Smooth muscle cell (in vitro differentiated cells): ENCODE measurements at regions not wholly inside any gene's neighbourhood (a gene's known extent, or its start where the extent isn't known, plus 50 kb on each side); places are given as distances from the start of the nearest gene placed in this dataset.
"Not testable (repeated sequence)": the region's sequence is repeated elsewhere in the genome, so short reads cannot be mapped to it uniquely, and the experiment has no call there.

Experiments
- DNase-seq: peaks from one replicate; lab custom pipeline; 2025; ENCODE audit not compliant: unreplicated experiment; lab: John Stamatoyannopoulos, UW
- H2AFZ ChIP-seq: fragments of 200-600 bp; sonication (generic); 2 replicates; pipeline ENCODE4 v1.6.0; 2016; ENCODE audit warnings: antibody characterized with exemption, low read depth, mild to moderate bottlenecking
- H3F3A ChIP-seq: fragments of 200-600 bp; sonication (generic); 2 replicates; pipeline ENCODE4 v1.6.0; 2017; ENCODE audit warnings: antibody characterized with exemption, low read depth
- H3K27ac ChIP-seq: fragments of 200-600 bp; sonication (generic); 2 replicates; pipeline ENCODE4 v1.5.1; 2016; ENCODE audit warnings: low read depth, mild to moderate bottlenecking
- H3K27me3 ChIP-seq: fragments of 200-600 bp; sonication (generic); 2 replicates; pipeline ENCODE4 v1.6.1; 2016; ENCODE audit warnings: low read depth, mild to moderate bottlenecking
- H3K36me3 ChIP-seq: fragments of 200-600 bp; sonication (generic); 2 replicates; pipeline ENCODE4 v1.5.1; 2016; ENCODE audit warnings: low read depth
- H3K4me1 ChIP-seq: fragments of 200-600 bp; sonication (generic); 2 replicates; pipeline ENCODE4 v1.5.1; 2016; ENCODE audit warnings: low read depth
- H3K4me2 ChIP-seq: fragments of 200-600 bp; sonication (generic); 2 replicates; pipeline ENCODE4 v1.6.0; 2016; ENCODE audit warnings: mild to moderate bottlenecking
- H3K4me3 ChIP-seq: fragments of 200-600 bp; sonication (generic); 2 replicates; pipeline ENCODE4 v1.5.1; 2016; ENCODE audit warnings: mild to moderate bottlenecking
- H3K79me2 ChIP-seq: fragments of 200-600 bp; sonication (generic); 2 replicates; pipeline ENCODE4 v1.6.0; 2016; ENCODE audit warnings: low read depth, mild to moderate bottlenecking
- H3K9ac ChIP-seq: fragments of 200-600 bp; sonication (generic); 2 replicates; pipeline ENCODE4 v1.6.0; 2016; ENCODE audit warnings: low read depth
- H3K9me3 ChIP-seq: fragments of 200-600 bp; sonication (generic); replicated peaks from 2 replicates; pipeline ENCODE4 v1.5.1; 2016; ENCODE audit warnings: low read depth
- H4K20me1 ChIP-seq: fragments of 200-600 bp; sonication (generic); 2 replicates; pipeline ENCODE4 v1.6.0; 2016; ENCODE audit warnings: low read depth
- WGBS: methylation state at CpG from one replicate; pipeline ENCODE4 v1.1.7; 2016; ENCODE audit warnings: low lambda C conversion rate; 5-methylcytosine and 5-hydroxymethylcytosine counted together

DNA sequence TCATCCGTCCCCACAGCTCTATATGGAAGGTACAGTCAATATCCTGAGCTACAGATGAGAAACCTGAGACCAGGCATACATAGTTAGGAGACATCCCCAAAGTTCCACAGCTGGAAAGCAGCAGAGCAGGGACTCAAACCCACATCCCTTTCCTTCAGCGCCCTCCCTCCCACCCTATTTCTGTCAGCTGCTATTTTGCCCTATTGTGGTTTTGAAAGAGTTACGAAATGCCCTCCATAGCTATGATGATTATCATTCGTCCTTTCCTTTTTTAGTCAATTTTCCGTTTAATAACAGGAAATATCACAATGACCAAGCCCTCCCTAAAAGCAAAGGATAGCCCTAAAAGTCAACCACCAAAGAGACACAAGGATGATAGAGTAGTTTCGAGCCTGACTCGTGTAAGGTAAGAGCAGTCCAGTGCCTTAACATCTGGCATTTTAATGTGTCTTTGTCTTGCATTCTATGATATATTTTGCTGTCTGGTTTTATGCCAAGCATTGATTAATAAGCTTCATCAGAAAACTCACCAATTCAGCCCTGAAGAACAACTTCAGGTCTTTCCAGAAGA, 264.3 kb upstream of the NBPF12 start:
- H3K9ac ChIP-seq, H3K27me3 ChIP-seq, H3K4me3 ChIP-seq, H2AFZ ChIP-seq, H3K4me1 ChIP-seq, DNase-seq, H3K9me3 ChIP-seq, H3K27ac ChIP-seq, H3K4me2 ChIP-seq, H3K79me2 ChIP-seq, H3F3A ChIP-seq, H4K20me1 ChIP-seq, H3K36me3 ChIP-seq: not testable (repeated sequence)
- 84% methylated on average over 5 of the region's 7 CpGs for whole genome bisulfite sequencing

DNA sequence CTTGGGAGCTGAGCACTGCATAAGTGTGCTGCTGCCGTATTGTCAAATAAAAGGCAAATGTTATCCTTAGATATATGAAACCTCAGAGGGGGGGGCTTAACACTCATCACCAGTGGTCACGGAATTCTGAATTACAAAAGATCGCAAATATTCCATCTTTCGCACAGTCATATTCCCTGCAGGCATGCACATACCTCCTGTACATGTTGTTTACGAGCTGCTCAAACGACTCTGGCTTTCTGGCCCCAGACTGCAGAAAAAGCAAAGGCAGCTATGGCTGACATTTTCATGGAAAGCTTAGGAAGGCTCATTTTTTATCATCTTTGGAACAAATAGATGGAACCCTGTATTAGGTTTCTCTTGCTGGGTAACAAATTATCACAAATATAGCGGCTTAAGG, 265.5 kb upstream of the NBPF12 start:
- H3K36me3 ChIP-seq, H2AFZ ChIP-seq, H4K20me1 ChIP-seq, H3F3A ChIP-seq, H3K4me1 ChIP-seq, H3K4me2 ChIP-seq, H3K9ac ChIP-seq, H3K4me3 ChIP-seq, H3K79me2 ChIP-seq, DNase-seq, H3K9me3 ChIP-seq, H3K27ac ChIP-seq, H3K27me3 ChIP-seq: not testable (repeated sequence)
- WGBS = 53% methylated on average over 6 of the region's 7 CpGs

DNA sequence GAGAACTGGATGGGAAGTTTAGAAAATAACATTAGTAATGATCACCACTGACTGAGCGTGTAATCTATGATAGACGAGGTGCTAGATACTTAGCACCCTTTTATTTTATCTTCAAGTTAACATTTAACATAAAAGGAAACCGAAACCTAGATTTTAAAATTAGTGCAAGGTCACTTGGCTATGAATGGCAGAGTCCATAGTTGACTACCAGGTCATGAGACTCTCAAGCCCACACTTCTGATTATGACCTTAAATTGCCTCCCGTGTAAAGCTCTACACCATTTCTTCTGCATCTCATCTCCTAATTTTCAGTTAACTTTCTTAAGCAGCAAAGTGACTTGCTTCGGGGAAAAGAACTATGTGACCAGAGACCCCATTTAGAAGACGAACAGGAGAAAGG, 266.5 kb upstream of the NBPF12 start:
- H3K79me2 ChIP-seq, H2AFZ ChIP-seq, H3K36me3 ChIP-seq, H3K4me2 ChIP-seq, H3F3A ChIP-seq, H3K27me3 ChIP-seq, DNase-seq, H3K9me3 ChIP-seq, H3K9ac ChIP-seq, H3K4me3 ChIP-seq, H3K27ac ChIP-seq, H4K20me1 ChIP-seq, H3K4me1 ChIP-seq: not testable (repeated sequence)
- 99% methylated on average over 5 of the region's 6 CpGs for WGBS

DNA sequence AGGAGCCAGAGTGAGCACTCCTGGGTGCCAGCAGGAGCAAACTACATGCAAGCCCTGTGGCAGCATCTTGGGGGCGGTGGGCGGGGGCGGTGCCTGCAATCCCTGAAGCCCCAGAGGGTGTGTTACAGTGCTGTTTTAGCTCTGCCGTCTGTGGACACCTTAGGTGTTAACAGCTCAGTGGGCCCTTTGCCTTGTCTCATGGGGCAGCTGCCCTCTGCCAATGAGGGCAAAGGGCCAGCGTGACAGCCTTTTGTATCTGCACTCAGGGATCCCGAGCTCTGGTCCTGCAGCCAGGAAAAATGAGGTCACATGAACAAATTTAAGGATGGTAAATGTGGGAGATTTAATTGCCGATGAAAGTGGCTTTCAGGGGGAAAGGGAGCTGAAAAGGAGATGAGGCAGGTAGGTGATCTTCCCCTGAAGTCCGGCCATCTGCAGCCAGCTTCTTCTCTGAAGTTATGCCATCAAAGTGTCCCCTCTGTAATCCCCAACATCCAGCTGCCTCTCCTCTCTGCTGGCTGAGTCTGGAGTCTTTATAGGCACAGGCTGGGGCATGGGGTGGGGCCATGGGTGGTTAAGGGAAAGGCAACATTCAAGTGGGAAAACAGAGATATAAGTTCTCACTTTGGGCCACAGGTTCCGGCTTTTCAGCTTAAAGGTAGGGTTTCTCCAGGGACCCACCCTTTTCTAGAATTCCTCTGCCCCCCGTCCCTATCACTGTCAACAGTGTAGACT, 267.1 kb upstream of the NBPF12 start:
- H4K20me1 ChIP-seq, H3K9me3 ChIP-seq, H3K27ac ChIP-seq, H3K9ac ChIP-seq, H3K4me3 ChIP-seq, H3K27me3 ChIP-seq, H3K79me2 ChIP-seq, H3K4me1 ChIP-seq, H2AFZ ChIP-seq, DNase-seq, H3K4me2 ChIP-seq, H3F3A ChIP-seq, H3K36me3 ChIP-seq: not testable (repeated sequence)
- 93% methylated on average over 10 of the region's 10 CpGs for WGBS

DNA sequence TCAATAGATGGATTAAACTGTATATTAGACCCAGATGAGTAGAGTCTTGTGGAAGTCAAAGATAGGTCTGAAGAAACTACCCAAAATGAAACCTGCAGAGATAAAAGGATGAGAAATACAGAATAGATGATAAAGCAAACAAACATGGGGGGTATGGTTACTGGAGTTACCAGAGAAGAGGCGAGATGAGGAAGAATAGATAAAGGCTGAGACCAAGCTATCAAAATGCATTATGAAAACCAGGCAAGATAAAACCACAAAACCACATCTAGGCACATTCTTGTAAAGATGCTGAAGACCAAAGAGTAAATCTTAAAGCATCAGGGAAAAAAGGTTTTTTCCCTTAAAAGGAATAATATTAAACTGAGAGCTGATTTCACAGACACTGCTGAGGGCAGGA, 271.8 kb upstream of the NBPF12 start:
- H3K4me3 ChIP-seq, H4K20me1 ChIP-seq, H3K79me2 ChIP-seq, H3K9ac ChIP-seq, DNase-seq, H3K36me3 ChIP-seq, H3K4me2 ChIP-seq, H3F3A ChIP-seq, H3K9me3 ChIP-seq, H3K27ac ChIP-seq, H3K4me1 ChIP-seq, H3K27me3 ChIP-seq, H2AFZ ChIP-seq: not testable (repeated sequence)
- 33% methylated on average over 1 of the region's 1 CpG for WGBS

DNA sequence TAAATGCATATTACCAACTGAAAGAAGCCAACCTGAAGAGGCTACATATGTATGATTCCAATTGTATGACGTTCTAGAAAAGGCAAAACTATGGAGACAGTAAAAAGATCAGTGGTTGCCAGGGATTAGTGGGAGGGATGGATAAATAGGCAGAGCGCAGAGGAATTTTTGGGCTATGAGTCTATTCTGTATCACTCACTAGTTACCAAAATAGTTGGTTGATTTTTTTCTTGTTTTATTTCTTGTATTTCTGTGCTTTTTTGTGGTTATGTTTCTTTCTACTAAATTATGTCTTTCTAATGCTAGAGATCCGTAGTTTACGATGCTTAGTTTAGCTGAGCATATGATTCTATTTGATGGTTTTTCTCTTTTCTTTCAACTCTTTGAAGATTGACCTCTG, 277.9 kb upstream of the NBPF12 start:
- not testable (repeated sequence) for H2AFZ ChIP-seq, H3K4me3 ChIP-seq, H4K20me1 ChIP-seq, H3K36me3 ChIP-seq, H3K27me3 ChIP-seq, H3K79me2 ChIP-seq, H3K4me2 ChIP-seq, H3K9me3 ChIP-seq, H3K4me1 ChIP-seq, H3K9ac ChIP-seq, DNase-seq, H3F3A ChIP-seq
- H3K27ac ChIP-seq = peak overlapping the region; percentile 85
- 37% methylated on average over 4 of the region's 4 CpGs for WGBS

DNA sequence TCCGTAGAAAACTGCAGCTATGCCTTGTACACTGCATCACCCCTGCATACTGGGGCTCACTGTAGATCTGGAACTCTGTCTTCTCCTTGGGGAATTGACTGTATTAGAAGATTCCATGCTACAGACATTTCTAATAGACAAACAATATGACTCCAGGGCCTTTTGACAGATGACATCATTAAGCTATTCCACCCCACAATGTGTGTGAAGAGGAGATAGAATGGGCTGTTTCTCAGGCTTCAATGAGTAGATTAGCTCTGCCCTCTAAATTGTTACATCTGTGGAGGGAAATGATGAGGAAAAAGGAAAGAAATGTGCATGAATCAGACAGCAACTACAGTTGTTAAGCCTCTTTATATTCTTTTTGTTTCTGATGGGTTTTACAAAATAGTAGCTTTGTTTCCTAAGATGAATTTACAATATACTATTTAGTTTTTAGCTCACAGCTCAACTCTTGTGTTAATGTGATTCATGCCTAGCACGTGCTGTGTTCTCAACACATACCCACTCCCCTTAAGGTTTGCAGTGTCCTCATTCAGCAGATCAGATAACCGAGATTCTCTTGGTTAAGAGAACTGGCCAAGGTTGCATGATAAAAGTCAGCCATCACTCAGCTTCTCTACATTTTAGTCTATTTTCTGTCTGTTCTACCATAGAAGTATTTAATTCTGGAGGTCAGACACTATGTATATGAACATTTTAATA, 281.6 kb upstream of the NBPF12 start:
- DNase-seq, H3K9me3 ChIP-seq, H3K79me2 ChIP-seq, H3K27ac ChIP-seq, H3K4me1 ChIP-seq, H2AFZ ChIP-seq, H3K27me3 ChIP-seq, H3K4me2 ChIP-seq, H3K9ac ChIP-seq, H4K20me1 ChIP-seq, H3K36me3 ChIP-seq, H3F3A ChIP-seq, H3K4me3 ChIP-seq: not testable (repeated sequence)
- WGBS = 71% methylated on average over 3 of the region's 3 CpGs

DNA sequence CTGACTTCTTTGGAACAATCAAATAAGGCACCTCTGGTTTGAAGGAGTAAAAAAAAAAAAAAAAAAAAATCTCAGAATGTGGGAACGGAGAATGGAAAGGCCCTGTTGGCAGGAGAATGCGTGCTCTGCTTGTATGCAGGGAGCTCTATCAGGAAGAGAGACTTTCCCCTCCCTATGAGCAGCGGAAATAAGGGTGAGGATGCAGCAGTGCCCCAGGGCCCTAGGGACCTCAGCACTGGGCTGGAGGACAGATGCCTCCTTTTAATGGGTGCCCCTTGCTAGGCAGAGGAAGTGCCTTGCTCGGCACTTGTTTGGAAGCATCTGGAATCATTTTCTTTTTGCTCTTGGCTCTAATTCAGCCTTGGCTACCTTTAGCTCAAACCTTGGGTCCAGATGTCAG, 283.4 kb upstream of the NBPF12 start:
- not testable (repeated sequence) for DNase-seq, H3K4me3 ChIP-seq, H3K27me3 ChIP-seq, H2AFZ ChIP-seq, H4K20me1 ChIP-seq, H3K4me2 ChIP-seq, H3K36me3 ChIP-seq, H3K9ac ChIP-seq, H3K27ac ChIP-seq, H3K9me3 ChIP-seq, H3K4me1 ChIP-seq, H3K79me2 ChIP-seq, H3F3A ChIP-seq
- 74% methylated on average over 4 of the region's 4 CpGs for WGBS
